ENCODE measurements at regions not wholly inside any gene's neighbourhood (a gene's known extent, or its start where the extent isn't known, plus 50 kb on each side); places are given as distances from the start of the nearest gene placed in this dataset.

DNA sequence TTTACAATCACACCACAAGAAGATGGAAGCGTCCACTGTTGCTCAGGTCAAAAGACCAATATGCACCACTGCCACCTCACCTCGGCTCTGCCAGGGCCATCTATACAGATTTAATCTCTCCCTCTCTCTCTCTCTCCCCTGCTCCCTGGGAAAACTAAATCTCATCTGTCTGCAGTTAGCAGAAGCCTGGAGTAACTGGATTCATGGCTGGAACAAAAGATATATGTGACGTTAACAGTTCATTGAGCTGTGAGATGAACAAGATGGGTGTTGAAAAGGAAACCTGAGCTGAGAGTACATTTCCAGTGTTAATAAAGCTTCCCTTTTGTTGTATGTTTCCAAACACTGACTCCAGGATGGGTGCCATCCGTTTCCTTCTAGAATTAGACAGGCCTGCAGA is 369.7 kb downstream of the CDK5RAP2 start:
- no peak for DNase-seq

- DNase-seq, result no peak
Measured at GRCh38 chr9:120202856-120203654, 376.9 kb downstream of the CDK5RAP2 start.

DNA sequence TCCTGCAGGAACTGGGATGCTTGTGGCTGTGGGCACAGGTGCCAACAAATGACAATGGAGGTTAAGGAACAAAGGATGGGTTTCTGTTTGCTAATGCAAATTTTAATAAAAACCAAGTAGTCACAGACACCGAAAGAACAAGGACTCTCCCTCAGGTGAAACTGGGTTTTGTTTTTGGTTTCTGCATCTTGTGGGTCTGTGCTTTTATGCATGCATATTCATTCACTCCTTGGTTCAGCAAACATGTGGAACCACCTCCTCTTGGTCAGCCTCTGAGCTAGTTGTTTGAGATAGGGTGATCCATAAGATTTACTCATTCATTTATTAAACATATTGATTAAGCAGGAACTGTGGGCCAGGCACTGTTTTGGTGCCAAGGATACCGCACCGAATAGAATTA is 381.9 kb downstream of the CDK5RAP2 start:
- no peak for DNase-seq

GRCh38 chr9:120197605-120198004 is 382.4 kb downstream of the CDK5RAP2 start:
- no peak for DNase-seq

DNA sequence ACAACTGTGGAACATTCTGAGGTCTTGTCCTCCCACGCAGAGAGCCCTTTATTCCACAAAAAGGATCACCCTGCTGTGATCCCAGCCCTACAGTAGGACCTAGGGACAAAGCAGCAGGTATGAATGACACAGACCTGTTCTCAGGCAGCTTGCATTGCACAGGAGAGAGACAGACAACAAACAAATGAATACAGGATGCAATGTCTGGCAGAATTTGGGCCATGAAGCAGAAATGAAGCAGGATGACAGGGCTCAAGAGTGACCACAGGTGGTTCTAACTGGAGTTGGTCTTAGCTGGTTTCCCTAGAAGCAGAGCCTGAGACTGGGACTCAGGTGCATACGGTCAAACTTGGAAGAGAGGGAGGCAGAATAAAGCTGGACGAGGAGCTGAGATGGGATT is 388.8 kb downstream of the CDK5RAP2 start:
- DNase-seq, result no peak

DNA sequence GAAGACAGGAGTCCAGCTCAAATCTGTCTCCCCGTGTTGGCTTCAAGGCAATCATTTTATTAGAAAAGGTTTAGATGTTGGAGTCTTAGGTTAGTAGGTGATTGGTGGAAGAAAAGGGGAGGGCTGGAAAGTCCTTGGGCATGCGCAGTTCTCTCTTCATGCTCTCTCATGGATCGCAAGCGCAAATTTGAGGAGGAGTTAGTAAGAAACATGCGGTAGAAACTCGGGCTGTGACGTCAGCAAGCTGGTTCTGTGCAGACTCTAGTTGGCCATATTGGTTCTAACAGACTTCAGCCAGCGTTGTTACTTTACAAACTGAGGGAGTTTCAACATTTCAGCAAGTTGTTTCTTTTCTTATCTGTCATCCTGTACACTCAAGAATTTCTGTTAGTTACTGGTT is 392.2 kb downstream of the CDK5RAP2 start:
- DNase-seq, result no peak

DNA sequence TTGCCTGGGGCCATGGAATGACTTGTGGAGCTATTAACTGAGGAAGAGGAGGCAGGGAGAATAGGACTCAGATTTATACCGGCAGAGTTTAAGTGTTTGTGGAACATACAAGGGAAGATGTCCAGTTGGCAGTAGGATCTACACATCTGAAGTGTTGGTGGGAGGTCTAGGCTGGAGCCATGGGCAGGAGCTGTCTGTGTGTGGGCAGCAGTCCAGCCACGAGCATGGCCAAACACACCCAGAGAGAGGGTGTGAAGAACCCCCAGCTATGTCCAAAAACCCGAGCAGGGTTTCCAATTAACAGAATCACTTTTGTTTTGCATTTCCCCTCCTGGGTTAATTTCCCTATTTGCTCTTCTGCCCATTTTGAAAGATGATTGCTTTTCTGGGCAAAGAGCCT is 393.7 kb downstream of the CDK5RAP2 start:
- DNase-seq, result no peak

GRCh38 chr9:120184266-120184665 is 395.7 kb downstream of the CDK5RAP2 start:
- no peak for DNase-seq

DNA sequence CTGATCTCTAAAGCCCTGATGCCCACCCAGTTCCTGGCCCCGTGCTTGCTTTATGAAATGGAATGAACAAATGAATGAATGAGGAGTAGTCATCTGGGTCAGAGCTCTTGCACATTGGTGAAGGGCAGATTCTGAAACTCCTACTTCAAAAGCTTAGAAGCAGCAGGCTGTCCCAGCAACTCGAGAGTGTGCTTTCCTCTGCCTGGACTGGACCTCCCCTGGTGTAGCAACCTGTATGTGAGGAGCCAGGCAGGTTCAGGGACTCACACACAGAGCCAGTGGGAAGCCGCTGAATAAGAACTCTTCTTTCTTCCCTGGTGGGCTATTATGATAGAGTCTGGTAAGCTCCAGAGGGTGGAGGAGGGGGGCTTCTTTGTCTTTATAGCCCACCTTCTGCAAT is 396.4 kb downstream of the CDK5RAP2 start:
- DNase-seq, result no peak

GRCh38 chr9:120182011-120182410 is 398.0 kb downstream of the CDK5RAP2 start:
- DNase-seq, result no peak

GRCh38 chr9:120177121-120177520 is 402.8 kb downstream of the CDK5RAP2 start:
- no peak for DNase-seq

DNA sequence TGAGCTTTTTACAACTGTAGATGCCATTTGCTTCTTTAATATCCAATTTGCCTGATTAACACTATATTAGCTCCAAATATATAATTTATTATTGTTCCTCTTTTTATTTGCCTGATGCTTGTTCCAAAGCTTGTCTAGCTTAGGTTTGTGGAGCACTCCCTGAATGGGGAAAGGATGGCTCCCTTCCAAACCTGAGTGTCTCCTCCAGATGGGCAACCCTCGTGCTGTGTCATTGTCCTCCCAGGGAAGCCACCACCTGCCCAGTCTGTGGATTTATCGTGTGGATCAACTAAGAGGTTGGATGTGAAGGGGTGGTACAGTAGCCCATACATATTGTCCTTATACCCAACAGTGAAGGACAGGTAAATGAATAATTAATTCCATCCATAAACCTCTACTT is 404.9 kb downstream of the CDK5RAP2 start:
- no peak for DNase-seq

DNA sequence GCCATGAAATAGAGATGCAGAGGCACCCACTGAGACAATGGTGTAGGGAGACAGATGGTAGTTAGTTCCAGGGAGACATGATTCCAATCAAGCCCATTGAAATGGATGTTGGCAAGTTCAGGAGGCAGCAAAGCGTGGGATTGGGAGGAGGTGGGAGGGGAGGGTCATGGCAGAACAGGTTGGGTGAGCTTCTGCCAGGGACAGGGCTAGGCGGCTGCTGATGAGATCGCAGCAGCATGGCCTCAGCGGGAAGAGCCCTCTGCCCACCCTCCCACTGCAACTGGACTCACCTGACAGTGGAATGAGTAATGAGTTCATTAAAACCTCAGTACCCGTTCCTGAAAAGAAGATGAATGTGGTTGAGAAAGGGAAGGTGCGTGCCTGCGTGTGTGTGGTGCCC is 418.2 kb downstream of the CDK5RAP2 start:
- no peak for DNase-seq

GRCh38 chr9:120158221-120158620 is 421.7 kb downstream of the CDK5RAP2 start:
- DNase-seq, result no peak

DNA sequence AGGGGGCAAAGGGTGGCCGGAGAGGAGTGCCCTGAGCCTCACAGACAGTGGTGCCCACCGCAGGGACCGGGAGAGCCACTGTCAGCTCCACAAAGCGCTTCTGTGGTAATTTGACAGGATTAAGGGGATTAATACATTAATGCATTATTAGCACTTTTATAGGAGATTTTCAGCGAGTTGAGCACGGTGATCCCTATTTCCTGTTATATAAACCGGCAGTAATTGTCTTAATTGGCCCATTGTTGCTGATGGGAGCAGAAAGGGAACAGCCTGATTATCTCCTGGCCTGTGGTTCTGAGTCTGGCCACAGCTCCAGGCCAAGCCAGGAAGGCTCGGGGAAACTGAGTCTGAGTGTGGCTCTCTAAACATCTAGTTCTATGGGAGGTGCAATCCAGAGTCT is 423.6 kb downstream of the CDK5RAP2 start:
- no peak for DNase-seq

DNA sequence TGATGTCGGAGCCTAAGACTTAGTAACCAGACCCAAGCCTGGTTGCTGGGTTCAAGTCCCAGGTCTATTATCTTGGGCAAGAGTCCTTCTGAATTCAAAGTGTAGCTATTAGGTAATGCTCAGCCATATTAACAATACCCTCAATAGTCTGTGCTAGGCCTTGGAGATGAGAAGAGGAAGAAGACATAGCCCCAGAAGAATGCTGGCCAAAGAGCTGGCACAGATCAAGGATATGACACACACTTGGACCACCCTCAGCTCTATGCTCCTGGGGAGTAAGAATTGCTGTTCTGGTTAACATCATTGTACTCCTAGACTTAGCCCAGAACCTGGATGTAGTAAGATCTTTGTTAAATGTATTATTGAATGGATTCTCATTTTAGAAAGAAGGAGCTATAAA is 426.7 kb downstream of the CDK5RAP2 start:
- DNase-seq, result no peak

DNA sequence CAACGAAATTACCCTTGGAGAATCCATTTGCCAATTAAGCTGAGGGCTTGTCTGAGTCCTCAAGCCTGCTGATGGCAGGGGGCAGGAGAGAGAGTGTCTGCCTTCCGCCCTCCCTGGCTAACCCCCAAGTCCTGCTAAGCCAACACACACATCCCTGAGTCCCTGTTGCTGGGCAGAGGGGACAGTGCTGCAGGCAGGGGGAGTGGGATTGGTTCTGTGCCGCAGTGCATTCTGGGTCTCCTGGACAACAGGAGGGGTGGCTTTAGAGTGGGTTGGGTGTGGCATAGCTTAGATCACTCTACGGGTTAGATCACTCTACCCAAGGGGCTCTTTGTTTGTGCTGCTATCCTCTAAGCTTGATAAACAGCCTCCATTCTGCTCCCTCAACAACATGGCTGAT is 427.7 kb downstream of the CDK5RAP2 start:
- no peak for DNase-seq

GRCh38 chr9:120151806-120152205 is 428.2 kb downstream of the CDK5RAP2 start:
- DNase-seq, result no peak

DNA sequence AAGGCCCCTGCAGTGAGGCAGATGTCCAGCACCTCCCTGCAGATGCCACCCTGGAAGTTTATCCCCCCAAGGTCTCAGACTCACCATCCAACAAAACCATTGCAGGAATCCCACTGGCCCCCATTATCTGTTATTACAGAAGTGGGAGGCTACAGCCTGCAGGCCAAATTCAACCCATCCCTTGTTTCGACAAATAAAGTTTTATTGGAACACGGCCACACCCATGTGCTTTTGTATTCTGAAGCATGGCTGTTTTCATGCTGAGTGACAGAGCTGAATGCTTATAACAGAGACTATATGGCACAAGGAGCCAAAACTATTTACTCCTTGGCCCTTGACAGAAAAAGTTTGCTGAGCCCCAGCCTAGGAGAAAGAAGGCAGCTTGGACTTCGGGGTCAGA is 428.8 kb downstream of the CDK5RAP2 start:
- DNase-seq, result no peak

DNA sequence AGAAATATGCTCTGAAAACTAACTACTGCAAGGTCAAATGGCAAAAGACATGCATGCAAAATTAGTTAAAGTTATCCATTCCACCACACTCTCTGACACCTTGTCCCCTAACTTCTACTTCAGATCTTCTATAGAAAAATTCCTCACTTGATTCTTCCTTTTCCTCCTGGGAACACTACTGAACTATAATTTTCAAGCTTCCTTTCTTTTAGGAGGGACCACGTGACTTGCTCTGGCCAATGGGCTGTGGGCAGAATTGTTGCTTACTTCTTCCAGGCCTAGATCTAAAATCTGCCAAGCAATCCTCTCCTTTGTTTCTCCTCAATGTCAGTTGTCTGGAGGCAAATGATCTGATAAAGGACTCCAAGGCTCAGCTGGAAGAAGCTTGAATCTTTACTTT is 441.0 kb downstream of the CDK5RAP2 start:
- DNase-seq, result no peak

DNA sequence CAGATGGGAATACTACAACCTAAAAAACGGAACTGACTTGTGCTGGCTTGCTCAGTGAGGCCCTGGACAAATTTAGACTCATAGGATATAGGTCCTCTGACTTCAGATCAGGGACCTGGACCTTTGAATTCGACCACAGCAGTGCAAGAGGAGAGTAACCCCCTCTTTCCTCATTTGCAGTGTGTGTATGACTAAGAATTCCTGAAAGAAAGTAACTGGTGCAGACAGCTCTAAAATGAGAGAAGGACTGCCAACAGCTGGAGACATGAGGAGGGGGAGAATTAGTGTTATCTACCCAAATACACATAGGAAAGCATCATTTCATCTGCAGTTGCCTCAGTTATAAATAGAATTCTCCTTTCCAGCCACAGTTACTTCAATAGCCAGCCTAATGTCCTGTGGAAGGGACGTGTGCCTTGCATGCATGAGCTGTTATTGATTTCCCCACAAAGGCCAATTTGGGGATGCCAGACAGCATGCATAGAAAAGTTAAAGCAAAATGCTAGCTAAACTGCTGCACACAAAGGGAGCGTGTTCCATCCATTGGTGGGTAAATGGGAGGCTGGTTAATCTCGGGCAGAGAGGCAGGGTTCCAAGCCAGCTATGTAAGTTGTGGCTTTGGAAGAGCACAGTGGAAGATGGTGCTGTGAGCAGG is 442.7 kb downstream of the CDK5RAP2 start:
- no peak for DNase-seq

DNA sequence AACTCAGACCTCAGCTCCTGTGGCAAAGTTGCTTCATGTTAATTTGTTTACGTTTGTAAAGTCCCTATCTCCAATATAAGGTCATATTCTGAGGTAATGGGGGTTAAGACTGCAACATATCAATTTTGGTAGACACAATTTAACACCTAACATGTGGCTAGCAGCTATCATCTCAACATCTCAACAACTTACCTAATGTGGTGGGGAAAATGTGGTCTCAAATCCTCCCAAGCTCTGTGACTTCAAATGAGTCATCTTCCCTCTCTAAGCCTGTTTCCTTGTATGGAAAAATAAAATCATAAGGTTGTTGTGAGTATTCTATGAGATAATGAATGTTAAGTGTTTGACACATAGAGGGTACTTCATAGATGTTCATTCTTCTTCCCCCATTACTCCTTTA is 443.3 kb downstream of the CDK5RAP2 start:
- DNase-seq, result no peak

DNA sequence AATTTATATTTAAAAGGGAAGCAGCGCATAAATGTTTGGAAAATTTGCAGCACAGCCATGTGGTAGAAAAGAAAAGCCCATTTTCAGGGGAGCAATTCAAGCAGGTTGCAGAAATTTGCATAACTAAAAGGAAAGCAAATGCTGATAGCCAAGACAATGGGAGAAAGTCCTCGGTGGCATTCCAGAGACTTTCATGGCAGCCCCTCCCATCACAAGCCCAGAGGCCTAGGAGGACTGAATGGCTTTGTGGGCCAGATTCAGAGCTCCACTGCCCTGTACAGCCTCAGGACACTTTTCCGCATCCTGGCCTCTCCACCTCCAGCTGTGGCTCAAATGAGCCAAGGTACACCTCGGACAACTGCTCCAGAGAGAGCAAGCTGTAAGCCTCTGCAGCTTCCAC is 462.9 kb downstream of the CDK5RAP2 start:
- DNase-seq, result no peak

GRCh38 chr9:120110520-120110919 is 469.4 kb downstream of the CDK5RAP2 start:
- DNase-seq, result no peak

DNA sequence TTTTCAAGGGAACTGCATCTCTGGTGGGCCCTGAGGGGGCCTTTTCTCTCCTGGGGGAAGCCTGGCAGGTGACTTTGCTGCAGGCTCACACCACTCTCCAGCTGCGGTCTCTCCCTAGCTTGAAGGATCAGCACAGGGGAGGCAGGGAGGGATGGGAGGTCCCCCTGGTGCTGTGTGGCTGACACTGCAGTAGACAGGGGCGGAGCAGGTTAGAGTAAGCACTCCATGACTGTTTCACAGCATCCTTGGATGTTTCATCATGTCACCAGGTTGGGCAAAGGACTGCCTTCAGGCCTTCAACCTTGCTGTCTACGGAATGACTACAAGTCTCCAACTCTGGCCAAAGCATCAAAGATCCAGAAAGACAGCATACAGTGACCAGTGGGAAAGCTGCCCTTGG is 470.7 kb downstream of the CDK5RAP2 start:
- DNase-seq, result no peak

All from activated CD8-positive, alpha-beta memory T cell treated with anti-CD3 and anti-CD28 coated beads, Interleukin-2, amount 50 U/mL, for 48 hours (primary cell).